H9 (cell line): ENCODE measurements at regions not wholly inside any gene's neighbourhood (a gene's known extent, or its start where the extent isn't known, plus 50 kb on each side); places are given as distances from the start of the nearest gene placed in this dataset.

Experiments
- DNase-seq: peaks from one replicate; pipeline ENCODE4 v3.0.0-alpha.2; 2017
- H2AFZ ChIP-seq: one replicate; pipeline ENCODE4 v1.6.1; 2013; ENCODE audit warnings: mild to moderate bottlenecking, low read length, control low read depth, moderate library complexity
- H2AK5ac ChIP-seq: 2 replicates; pipeline ENCODE4 v1.6.1; 2013; ENCODE audit warnings: low read length, control low read depth, mixed read lengths; ENCODE audit not compliant: insufficient read length
- H2BK120ac ChIP-seq: one replicate; pipeline ENCODE4 v1.6.1; 2013; ENCODE audit warnings: low read depth, mild to moderate bottlenecking, low read length, control low read depth, inconsistent platforms; ENCODE audit not compliant: poor library complexity, severe bottlenecking
- H2BK12ac ChIP-seq: 2 replicates; pipeline ENCODE4 v1.6.1; 2013; ENCODE audit warnings: low read length, control low read depth, mixed read lengths, low read depth; ENCODE audit not compliant: insufficient read length
- H2BK15ac ChIP-seq: 2 replicates; pipeline ENCODE4 v1.6.1; 2013; ENCODE audit warnings: low read depth, low read length, control low read depth
- H2BK20ac ChIP-seq: one replicate; pipeline ENCODE4 v1.6.1; 2013; ENCODE audit warnings: low read depth, mild to moderate bottlenecking, low read length, control low read depth, inconsistent platforms; ENCODE audit not compliant: poor library complexity, severe bottlenecking
- H2BK5ac ChIP-seq: 2 replicates; pipeline ENCODE4 v1.6.1; 2013; ENCODE audit warnings: low read length, control low read depth, mixed read lengths; ENCODE audit not compliant: insufficient read length
- H3K14ac ChIP-seq: 2 replicates; pipeline ENCODE4 v1.6.1; 2013; ENCODE audit warnings: low read length, control low read depth; ENCODE audit not compliant: insufficient read depth
- H3K18ac ChIP-seq: 2 replicates; pipeline ENCODE4 v1.6.1; 2013; ENCODE audit warnings: low read depth, mild to moderate bottlenecking, mixed read lengths, low read length, control low read depth; ENCODE audit not compliant: insufficient read length
- H3K23ac ChIP-seq: 2 replicates; pipeline ENCODE4 v1.6.1; 2013; ENCODE audit warnings: low read length, control low read depth, mixed read lengths, low read depth; ENCODE audit not compliant: insufficient read length
- H3K23me2 ChIP-seq: 2 replicates; pipeline ENCODE4 v1.6.1; 2013; ENCODE audit warnings: low read depth, mild to moderate bottlenecking, mixed read lengths, low read length, control low read depth; ENCODE audit not compliant: insufficient read length, poor library complexity, severe bottlenecking
- H3K27ac ChIP-seq: 2 replicates; pipeline ENCODE4 v1.5.1; 2013; ENCODE audit warnings: low read length, control low read depth, mixed read lengths, low read depth; ENCODE audit not compliant: insufficient read length
- H3K27me3 ChIP-seq: 2 replicates; pipeline ENCODE4 v1.6.1; 2013; ENCODE audit warnings: low read length, control low read depth, inconsistent platforms; ENCODE audit not compliant: insufficient read depth
- H3K4ac ChIP-seq: 2 replicates; pipeline ENCODE4 v1.6.1; 2013; ENCODE audit warnings: low read depth, mild to moderate bottlenecking, control low read depth, inconsistent platforms, low read length, moderate library complexity
- H3K4me1 ChIP-seq: 2 replicates; pipeline ENCODE4 v1.6.1; 2013; ENCODE audit warnings: low read length, control low read depth, inconsistent platforms; ENCODE audit not compliant: insufficient read depth
- H3K4me2 ChIP-seq: 2 replicates; pipeline ENCODE4 v1.6.1; 2013; ENCODE audit warnings: low read length, control low read depth, mixed read lengths; ENCODE audit not compliant: insufficient read length, insufficient read depth
- H3K56ac ChIP-seq: 2 replicates; pipeline ENCODE4 v1.6.1; 2013; ENCODE audit warnings: low read depth, mild to moderate bottlenecking, mixed read lengths, low read length, control low read depth; ENCODE audit not compliant: insufficient read length
- H3K79me1 ChIP-seq: 2 replicates; pipeline ENCODE4 v1.6.1; 2013; ENCODE audit warnings: low read depth, mild to moderate bottlenecking, moderate library complexity, low read length, control low read depth, inconsistent platforms; ENCODE audit not compliant: insufficient read depth, poor library complexity, severe bottlenecking
- H3K79me2 ChIP-seq: 2 replicates; pipeline ENCODE4 v1.6.1; 2013; ENCODE audit warnings: low read length, control low read depth, inconsistent platforms; ENCODE audit not compliant: insufficient read depth
- H3K9ac ChIP-seq: 2 replicates; pipeline ENCODE4 v1.6.1; 2013; ENCODE audit warnings: low read length, control low read depth, mixed read lengths; ENCODE audit not compliant: insufficient read length; ENCODE audit errors: extremely low read depth
- H3K9me3 ChIP-seq: one replicate; pipeline ENCODE4 v1.6.1; 2013; ENCODE audit warnings: low read depth, low read length, inconsistent platforms; ENCODE audit not compliant: control insufficient read depth
- H3T11ph ChIP-seq: one replicate; pipeline ENCODE4 v1.6.1; 2013; ENCODE audit warnings: mild to moderate bottlenecking, low read length, control low read depth, inconsistent platforms
- H4K20me1 ChIP-seq: one replicate; pipeline ENCODE4 v1.6.1; 2013; ENCODE audit not compliant: control insufficient read depth, insufficient read length, insufficient read depth
- H4K5ac ChIP-seq: 2 replicates; pipeline ENCODE4 v1.6.1; 2013; ENCODE audit warnings: low read depth, mild to moderate bottlenecking, mixed read lengths, low read length, control low read depth; ENCODE audit not compliant: insufficient read length
- H4K8ac ChIP-seq: replicated peaks from 2 replicates; pipeline ENCODE4 v1.6.1; 2013; ENCODE audit warnings: low read length, control low read depth, mixed read lengths, low read depth; ENCODE audit not compliant: insufficient read length
- H4K91ac ChIP-seq: 2 replicates; pipeline ENCODE4 v1.6.1; 2013; ENCODE audit warnings: low read depth, mild to moderate bottlenecking, moderate library complexity, mixed read lengths, low read length, control low read depth; ENCODE audit not compliant: insufficient read length
- H3K27ac Mint-ChIP-seq, 3 experiments: 2 replicates in 2 of 3; 3 replicates in 1 of 3; pipeline ENCODE4 v1.8.0; 2020 to 2021; ENCODE audit warnings: mixed read lengths in 3 of 3, mild to moderate bottlenecking in 1 of 3, moderate library complexity in 1 of 3
- H3K27me3 Mint-ChIP-seq: 2 replicates; pipeline ENCODE4 v1.8.0; 2021; ENCODE audit warnings: low read depth, mild to moderate bottlenecking, moderate library complexity, mixed read lengths
- H3K36me3 Mint-ChIP-seq, 3 experiments: 2 replicates in 2 of 3; 3 replicates in 1 of 3; pipeline ENCODE4 v1.8.0; 2020 to 2021; ENCODE audit warnings: low read depth in 3 of 3, mixed read lengths in 3 of 3; ENCODE audit not compliant: insufficient read depth in 1 of 3
- H3K4me1 Mint-ChIP-seq, 2 experiments: 2 replicates each; pipeline ENCODE4 v1.8.0; 2020; ENCODE audit warnings: mixed read lengths in 2 of 2
- H3K4me3 Mint-ChIP-seq, 2 experiments: 2 replicates in 1 of 2; 3 replicates in 1 of 2; pipeline ENCODE4 v1.8.0; 2020 to 2021; ENCODE audit warnings: mild to moderate bottlenecking in 2 of 2, mixed read lengths in 2 of 2, moderate library complexity in 1 of 2
- H3K9me3 Mint-ChIP-seq, 2 experiments: 2 replicates in 1 of 2; 3 replicates in 1 of 2; pipeline ENCODE4 v1.8.0; 2020; ENCODE audit warnings: mild to moderate bottlenecking in 2 of 2, mixed read lengths in 2 of 2, moderate library complexity in 1 of 2
- WGBS: extraction: QIAGEN DNeasy Blood & Tissue Kit; methylation state at CpG from one replicate; pipeline ENCODE4 v1.1.7; 2013; ENCODE audit warnings: missing lambda C conversion rate, low lambda C conversion rate, mixed read lengths; ENCODE audit not compliant: insufficient read length; ENCODE audit errors: extremely low coverage; 5-methylcytosine and 5-hydroxymethylcytosine counted together
- TF ChIP-seq, protein P1 (sequence below): fragments of 200-600 bp; sonication (generic); conservative IDR thresholded peaks from 3 replicates; pipeline ENCODE4 v1.8.0; 2021; ENCODE audit warnings: antibody characterized with exemption, mild to moderate bottlenecking

DNA sequence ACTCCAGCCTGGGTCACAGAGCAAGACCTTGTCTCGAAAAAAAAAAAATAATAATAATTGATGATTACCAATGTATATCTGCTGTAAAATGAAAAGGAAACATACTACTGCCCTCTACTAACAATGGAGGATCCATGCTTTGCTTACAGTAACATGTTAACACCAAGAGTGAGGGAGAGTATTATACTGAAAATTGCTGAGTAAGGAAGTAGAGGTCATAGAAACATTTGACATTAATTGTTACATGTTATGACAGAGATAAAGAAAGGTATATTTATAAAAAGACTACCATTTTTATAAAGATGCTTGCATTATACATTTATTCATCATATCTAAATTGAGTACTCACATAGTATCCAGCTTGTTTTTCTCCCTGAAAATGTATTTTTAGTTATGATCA lies 1989.8 kb upstream of the TENM3 start:
- no peaks in the 10 kb centered on the region for H3K4me1 Mint-ChIP-seq
- WGBS, result no CpG with 5 or more reads among the region's 1 CpG
- H4K20me1 ChIP-seq, result no peaks in the 10 kb centered on the region
- no peaks in the 10 kb centered on the region for H3K9me3 ChIP-seq
- H2BK20ac ChIP-seq, result no peak overlapping the region
- no peak overlapping the region for H3K4me2 ChIP-seq
- H3K18ac ChIP-seq, result no peak overlapping the region
- H3K4me1 ChIP-seq, result no peaks in the 10 kb centered on the region
- H3K27ac Mint-ChIP-seq, result no peak overlapping the region
- H3K36me3 Mint-ChIP-seq, result no peaks in the 10 kb centered on the region
- no peak overlapping the region for H3K56ac ChIP-seq
- H3K9ac ChIP-seq, result no peak overlapping the region
- H3K79me1 ChIP-seq, result no peaks in the 10 kb centered on the region
- H3K4me3 Mint-ChIP-seq, result no peak overlapping the region
- no peak overlapping the region for H3K14ac ChIP-seq
- no peak overlapping the region for H4K5ac ChIP-seq
- TF ChIP-seq, protein P1, sequence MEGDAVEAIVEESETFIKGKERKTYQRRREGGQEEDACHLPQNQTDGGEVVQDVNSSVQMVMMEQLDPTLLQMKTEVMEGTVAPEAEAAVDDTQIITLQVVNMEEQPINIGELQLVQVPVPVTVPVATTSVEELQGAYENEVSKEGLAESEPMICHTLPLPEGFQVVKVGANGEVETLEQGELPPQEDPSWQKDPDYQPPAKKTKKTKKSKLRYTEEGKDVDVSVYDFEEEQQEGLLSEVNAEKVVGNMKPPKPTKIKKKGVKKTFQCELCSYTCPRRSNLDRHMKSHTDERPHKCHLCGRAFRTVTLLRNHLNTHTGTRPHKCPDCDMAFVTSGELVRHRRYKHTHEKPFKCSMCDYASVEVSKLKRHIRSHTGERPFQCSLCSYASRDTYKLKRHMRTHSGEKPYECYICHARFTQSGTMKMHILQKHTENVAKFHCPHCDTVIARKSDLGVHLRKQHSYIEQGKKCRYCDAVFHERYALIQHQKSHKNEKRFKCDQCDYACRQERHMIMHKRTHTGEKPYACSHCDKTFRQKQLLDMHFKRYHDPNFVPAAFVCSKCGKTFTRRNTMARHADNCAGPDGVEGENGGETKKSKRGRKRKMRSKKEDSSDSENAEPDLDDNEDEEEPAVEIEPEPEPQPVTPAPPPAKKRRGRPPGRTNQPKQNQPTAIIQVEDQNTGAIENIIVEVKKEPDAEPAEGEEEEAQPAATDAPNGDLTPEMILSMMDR, result no peak
- no peak overlapping the region for H2BK15ac ChIP-seq
- H3K23me2 ChIP-seq, result no peaks in the 10 kb centered on the region
- no peaks in the 10 kb centered on the region for H3K79me2 ChIP-seq
- no peak overlapping the region for H3T11ph ChIP-seq
- no peaks in the 10 kb centered on the region for H3K27me3 Mint-ChIP-seq
- no peak overlapping the region for H2BK120ac ChIP-seq
- H3K4ac ChIP-seq, result no peak overlapping the region
- no peak overlapping the region for H2BK12ac ChIP-seq
- no peak overlapping the region for H2BK5ac ChIP-seq
- no peak overlapping the region for H3K27ac ChIP-seq
- no peak overlapping the region for H2AK5ac ChIP-seq
- no peaks in the 10 kb centered on the region for H3K27me3 ChIP-seq
- no peak for DNase-seq
- H4K91ac ChIP-seq, result no peak overlapping the region
- no peak overlapping the region for H2AFZ ChIP-seq
- no peak overlapping the region for H4K8ac ChIP-seq
- no peaks in the 10 kb centered on the region for H3K9me3 Mint-ChIP-seq
- no peak overlapping the region for H3K23ac ChIP-seq
